ENCODE measurements at regions not wholly inside any gene's neighbourhood (a gene's known extent, or its start where the extent isn't known, plus 50 kb on each side); places are given as distances from the start of the nearest gene placed in this dataset.

DNA sequence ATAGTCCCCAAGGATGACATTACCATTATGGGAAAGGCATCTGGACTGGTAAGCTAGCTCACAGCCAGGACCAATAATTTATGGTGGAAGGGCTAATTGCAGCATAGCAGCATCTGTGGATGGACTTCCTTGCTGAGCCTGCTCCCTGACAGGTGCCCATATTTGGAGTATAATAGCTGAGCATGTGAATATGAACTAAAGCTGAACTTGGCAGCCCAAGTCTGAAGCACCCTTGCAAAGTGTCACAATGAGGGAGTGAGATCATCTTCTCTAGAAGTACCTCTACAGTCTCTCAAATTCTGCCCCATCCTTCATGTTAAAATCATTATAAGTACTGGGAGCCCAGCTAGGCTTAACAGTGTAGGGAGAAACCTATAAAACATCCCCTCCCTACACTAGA, 128.2 kb upstream of the INPP4B start:
- DNase-seq = no peak

DNA sequence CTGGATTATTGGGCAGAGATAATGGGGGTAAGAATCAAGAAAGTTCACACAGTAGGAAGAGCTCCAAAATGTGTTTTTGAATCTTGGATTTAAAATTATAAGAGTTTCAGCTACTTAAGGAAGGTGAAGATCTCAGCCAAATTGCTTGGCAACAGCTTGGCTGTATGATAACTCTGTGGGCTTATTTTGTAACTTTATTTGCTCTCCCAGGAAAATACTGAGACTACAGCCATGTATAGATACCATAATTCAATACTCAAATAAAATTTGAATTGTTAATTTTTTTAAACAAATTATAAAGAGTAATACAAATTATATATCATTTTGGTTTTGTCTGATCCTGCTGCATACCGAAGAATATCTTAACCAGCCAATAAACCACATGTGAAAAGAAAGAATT, 129.5 kb upstream of the INPP4B start:
- DNase-seq = no peak

DNA sequence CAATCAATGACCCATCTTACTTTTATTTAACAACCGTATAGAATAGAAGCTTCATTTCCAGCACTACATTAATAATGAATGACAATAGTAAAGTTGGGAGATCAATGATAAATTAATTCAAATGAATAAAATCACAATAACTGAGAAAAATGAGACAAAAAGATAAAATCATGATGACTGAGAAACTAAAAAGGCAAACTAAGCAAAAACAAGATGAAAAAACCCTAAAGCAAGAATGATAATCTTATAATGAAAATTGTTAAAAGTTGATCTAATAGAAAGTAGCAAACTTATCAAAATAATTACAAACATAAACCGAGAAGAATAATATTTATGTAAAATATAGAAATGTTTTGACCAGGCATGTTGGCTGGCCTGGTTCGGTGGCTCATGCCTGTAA, 130.4 kb upstream of the INPP4B start:
- DNase-seq = no peak

DNA sequence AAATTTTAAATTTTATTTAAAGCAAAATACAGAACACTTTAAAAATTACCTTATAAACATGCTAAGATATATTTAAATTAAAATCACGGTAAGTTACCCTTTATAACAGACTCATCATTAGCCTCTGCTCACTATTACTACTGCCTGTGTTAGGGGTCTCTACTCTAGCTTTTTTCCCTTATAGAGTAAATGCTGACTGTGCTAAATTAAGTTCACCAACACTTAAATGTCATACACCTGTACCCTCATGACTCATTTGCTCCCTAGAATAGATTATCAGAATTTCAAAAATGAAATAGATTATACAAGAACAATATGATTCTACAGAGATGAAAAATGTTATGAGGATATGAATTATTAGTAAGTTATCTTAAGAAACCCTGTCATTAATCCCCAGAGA, 131.1 kb upstream of the INPP4B start:
- DNase-seq = no peak

DNA sequence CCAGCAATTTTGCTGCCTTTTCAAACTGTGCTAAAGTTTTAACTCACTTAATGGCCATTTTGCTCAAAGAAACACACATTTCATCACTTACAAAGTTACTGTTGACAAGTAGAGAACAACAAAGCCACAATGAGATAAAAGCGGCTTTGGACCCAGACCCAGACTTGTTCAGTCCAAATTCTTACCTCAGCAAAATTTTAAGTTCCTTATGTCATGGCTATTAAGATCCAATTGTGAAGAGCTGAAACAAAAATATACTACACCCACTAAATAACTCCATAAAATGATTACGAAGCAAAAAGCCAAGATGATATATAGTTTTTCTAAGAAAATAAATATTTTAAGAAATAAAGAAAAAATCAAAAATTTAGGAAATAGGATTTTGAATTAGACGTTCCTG, 137.0 kb upstream of the INPP4B start:
- DNase-seq = no peak

DNA sequence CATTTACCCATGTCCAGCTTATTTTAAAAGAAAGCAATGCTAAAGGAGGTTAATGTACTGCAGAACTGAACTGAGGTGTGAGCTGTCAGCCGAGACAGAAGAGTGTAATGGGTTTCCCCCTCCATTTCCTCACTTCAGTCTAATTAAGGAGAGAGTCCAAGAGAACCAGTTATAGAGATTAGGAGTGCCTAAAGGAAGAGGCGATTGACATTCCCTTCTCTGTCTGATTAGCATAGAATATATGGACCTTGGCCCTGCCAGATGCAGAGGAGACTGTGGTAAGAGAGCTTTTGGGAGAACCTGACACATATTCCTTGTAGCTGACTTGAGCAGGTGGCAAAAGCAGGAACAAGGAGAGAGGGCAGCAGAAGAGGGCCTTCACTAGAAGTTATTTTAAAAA, 137.5 kb upstream of the INPP4B start:
- no peak for DNase-seq

DNA sequence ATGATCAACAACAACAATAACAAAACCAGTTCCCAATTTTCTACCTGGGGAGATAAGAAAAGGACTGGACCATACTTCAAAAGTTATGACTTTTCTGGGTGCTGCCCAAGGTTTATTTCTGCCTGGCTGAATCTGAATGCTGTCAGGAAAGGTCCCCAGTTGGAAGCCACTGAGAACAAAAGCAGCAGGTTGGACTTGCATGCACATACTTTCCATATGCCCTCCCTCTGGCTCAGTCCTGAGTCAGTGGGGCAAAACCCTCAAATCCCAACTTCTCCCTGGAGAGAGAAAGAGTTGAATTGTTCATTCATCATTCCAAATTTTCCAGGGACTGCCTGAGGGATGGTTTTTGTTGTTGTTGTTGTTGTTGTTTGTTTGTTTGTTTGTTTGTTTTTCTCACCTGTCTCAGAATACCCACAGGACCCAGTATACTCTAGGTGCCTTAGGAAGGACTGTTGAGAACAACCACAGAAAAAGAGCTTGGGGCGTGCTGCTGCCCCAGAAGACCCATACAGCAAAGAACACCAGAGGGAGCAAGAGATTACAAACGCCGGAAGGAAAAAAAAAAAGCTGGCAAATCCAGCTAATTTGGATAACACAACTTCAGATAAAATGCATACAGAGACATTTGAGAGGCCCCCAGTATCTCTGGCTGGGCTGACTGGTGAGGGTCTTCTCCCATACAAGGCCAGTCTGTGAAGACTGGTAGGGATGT, 138.9 kb upstream of the INPP4B start:
- peak; percentile 4 for DNase-seq

DNA sequence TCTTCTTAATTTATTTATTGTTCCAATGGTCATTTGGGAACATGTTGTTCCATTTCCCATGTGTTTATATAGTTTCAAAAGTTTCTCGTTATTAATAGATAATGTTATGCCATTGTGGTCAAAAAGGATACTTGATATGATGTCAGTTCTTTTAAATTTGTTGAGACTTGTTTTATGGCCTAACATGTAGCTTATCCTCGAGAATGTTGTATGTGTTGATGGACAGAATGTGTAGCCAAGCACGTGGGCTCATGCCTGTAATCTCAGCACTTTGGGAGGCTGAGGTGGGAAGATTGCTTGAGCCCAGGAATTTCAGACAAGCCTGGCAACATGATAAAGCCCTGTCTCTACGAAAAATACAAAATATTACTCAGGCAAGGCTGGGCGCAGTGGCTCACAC, 168.5 kb upstream of the USP38 start:
- DNase-seq = no peak

DNA sequence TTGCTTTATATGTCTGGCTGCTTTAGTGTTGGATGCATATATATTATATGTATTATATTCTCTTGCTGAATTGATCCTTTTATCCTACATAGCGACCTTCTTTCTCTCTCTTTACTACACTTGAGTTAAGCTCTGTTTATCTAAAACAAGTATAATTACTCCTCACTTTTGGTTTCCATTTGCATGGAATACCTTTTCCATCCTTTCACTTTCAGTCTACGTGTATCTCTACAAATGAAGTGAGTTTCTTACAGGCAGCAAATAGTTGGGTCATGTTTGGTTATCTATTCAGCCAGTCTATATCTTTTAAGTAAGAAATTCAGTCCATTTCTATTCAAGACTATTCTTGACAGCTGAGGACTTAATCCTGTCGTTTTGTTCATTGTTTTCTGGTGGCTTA, 167.5 kb upstream of the USP38 start:
- DNase-seq = no peak

DNA sequence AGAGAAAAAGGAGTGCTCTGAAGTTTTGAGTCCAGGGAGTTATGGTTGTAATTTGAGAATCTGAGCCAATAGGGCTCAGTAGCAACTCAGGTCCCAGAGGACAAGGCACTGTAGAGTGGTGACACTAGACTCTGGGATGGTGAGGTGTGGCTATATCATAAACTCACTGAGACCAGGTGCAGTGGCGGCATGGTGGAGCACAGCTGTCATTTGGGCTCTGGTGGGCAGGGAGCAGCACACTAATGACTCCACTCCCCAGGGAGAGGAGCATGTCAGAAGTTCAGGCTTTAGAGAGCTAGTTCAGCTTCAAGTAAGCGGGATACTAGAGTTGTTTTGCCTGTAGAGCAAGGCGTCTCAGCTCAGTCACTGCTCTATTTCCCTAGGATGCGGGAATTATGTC, 165.4 kb upstream of the USP38 start:
- no peak for DNase-seq

DNA sequence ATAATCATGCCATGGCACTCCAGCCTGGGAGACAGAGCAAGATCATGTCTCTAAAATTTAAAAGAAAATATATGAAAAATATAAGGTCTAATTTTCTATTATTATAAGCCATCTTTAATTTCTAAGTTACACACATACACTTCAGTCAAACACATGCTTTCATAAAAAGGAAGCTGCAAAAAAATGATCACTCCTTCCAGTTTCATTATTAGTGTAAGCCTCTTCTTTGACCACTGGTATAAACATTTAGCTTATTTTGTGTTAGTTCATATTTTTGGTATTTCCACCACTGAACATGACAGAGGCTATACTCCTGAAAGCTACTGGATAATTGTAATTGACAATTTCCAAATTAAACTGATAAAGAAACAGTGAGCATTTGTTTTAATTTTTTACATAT, 163.3 kb upstream of the USP38 start:
- DNase-seq = no peak

DNA sequence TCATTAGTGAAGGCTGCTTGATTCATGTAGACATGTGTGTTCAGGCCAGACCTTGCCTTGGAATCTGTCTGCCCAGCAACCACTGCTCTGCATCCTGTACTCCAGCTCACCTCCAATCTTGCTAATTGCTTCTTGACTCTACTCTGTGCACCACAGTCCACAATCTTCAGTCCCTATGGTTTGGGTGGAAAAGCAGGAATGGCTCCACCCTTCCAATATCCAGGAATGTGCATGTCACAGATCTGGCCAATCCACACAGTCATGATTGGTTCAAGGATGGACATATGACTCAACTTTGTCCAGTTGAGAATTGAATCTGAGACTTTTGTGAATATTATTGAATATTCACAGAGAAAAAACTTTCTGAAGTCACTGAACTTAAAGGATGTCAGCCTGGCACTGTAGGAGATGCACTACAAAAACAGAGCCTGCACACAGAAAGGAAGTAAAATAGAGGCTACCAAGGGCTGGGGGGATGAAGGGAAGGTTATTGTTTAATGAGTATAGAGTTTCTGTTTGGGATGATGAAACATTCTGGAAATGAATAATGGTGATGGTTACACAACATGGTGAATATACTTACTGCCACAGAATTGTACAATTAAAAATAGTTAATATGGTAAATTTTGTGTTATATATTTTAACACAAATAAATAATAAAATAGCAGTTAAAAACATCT, 161.3 kb upstream of the USP38 start:
- no peak for DNase-seq

DNA sequence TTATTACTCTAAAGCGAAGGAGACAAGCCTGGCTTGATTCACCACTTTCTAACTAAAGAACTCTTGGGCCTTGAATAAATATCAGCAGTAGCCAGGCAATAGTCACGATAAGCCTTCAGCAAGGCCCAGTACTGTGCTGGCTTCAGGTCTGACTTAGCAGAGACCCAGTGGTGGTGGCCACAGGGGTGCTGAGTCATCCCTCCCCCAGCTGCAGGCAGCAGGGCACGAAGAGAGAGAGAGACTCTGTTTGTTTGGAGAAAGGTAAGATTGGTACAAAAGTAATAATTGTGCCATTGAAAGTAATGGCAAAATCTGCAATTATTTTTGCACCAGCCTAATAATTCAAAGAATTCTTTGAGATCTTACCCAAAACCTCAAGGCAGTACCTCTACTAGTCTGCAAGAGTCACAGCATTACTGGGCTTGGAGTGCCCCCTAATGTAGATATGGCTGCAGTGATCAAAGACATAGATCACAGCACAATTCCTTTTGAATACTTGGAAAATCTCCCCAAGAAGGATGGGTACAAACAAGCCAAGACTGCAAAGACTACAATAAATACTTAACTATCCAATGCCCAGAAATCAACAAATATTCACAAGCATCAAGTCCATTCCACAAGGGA, 159.5 kb upstream of the USP38 start:
- DNase-seq = peak; percentile 40

DNA sequence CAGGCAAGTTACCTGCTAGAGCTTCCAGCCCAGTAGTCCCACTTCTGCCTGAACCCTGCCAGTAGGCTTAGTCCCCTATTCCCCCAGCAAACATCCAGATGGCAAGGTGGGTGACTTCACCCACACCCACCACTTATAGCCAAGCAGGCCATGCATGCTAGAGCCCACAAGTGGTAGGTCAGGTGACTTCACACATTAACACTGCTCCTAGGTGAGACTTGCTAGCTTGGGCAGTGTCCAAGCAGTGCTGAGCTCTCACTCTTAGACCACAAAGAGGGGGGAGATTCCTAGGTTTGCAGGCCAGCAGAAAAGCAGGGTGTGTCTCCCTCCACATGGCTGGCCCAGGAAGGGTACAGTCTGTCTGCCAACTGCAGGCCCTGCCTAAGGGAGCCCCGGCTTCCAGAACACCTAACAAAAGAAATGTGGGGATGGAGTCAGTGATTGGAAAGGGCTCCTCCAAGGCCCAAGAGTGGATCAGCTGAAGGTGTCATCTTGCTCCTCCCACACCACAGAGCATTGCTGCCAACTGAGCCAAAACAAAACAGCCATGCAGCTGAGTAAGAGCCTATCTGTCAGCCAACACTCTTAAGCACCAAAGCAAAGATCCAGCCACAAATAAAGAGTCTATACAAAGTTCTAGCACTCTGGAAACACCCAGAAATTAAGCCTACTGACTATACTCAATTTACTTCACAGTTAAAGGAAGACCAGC, 158.1 kb upstream of the USP38 start:
- no peak for DNase-seq

DNA sequence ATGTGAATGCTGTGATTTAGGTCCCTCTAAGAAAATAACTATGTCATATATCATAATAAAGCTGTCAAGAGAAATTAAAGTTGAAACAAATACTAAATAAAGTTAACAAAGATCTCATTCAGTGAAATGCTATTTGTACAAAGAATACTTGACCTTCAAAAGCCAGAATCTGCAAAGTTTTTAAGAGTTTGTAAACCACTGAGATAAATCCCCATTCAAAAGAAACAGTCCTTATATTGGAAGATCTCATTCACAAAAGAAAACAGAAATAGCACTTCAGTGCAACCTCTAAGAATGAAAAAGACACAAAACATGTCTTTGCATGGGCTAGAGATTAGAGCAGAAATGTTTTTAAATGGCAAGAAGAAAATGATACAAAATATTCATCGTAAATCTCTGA, 149.1 kb upstream of the USP38 start:
- no peak for DNase-seq

DNA sequence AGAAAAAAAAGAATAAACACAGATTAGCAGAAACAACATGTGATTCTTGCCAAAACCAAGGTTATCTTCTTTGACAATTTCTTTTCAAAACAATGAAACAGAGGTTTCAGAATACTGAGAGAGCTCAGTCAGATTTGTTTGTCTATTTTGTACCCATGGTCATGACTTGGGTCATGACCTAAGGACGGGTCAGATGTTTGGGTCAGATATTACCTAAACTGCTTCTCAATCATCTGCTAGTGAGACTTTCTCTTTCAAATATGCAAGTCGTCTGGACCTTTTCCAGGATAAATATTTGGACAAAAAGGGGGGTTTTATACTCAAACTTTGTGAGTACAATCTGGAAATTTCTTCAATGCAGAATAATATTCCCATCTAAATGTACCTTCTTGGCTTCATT, 148.3 kb upstream of the USP38 start:
- no peak for DNase-seq

DNA sequence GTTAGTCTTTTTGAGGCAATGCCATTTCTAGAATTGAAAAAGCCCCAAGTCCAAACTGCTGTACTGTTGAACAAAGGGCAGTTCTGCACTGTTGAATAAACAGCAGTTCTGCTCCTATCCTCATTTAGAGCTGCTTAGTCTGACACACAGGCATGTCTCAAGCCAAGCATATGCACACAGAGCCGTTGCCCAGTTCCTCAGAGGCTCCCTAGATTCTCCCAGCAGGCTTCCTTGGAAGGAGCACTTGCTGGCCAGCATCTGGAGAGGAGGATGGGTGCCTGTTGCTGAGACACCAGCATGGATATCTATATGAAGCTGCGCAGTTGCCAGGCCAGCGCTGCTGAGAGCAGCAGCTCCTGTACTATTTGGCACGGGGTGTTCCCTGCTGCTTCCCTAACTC, 138.3 kb upstream of the USP38 start:
- no peak for DNase-seq

DNA sequence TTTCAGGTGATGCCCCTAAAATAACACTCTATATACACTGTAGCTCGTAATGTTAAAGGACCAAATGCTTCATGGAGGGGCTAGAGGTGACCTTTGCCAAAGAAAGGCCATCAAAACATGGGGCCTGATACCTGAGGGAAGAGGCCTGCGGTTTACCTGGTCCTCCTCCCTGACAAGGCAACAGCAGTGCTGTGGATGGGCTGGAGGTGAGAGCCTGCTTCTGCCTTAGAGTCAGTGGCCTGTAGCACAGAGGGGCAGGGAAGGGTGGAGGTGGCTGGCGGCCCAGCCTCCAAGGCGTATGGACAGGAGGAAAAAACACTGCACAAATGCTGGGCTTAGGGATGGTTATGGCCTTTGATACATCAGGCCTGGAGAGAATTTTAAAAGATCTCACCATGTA, 137.8 kb upstream of the USP38 start:
- DNase-seq = no peak

DNA sequence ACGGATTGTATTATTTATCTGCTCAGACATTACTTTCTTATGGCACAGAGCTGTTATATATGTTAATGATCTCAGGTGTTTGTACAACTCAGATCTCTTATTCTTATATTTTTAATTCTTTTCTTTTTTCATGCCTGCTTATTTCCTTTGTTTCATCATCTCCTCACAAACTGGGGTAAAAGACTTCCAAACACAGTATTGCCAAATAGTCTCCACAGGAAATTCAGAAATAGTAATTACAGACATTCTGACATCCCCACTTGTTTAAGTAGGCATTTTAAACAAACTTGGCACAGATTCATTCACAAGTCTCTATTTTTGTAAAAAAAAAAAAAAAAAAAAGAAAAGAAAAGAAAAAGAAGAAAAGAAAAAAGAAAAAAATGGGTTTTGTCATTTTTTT, 129.7 kb upstream of the USP38 start:
- DNase-seq = no peak

DNA sequence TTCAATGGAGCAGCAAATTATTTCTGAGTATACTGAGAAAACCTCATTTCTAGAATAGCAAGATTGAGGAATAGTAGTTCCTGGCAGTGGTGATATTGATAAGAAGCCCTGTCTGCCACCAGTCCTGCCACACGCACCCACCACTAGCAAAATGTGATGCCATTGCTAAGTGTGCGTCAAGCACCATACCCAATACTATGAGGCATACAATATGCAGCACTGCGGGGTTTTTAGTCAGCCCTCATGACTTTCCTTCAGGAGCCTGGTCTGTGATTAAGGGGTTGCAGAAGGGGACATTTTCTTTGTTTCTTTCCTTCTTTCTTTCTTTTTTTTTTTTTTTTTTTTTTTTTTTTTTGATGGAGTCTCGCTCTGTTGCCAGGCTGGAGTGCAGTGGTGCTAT, 128.7 kb upstream of the USP38 start:
- DNase-seq = no peak

DNA sequence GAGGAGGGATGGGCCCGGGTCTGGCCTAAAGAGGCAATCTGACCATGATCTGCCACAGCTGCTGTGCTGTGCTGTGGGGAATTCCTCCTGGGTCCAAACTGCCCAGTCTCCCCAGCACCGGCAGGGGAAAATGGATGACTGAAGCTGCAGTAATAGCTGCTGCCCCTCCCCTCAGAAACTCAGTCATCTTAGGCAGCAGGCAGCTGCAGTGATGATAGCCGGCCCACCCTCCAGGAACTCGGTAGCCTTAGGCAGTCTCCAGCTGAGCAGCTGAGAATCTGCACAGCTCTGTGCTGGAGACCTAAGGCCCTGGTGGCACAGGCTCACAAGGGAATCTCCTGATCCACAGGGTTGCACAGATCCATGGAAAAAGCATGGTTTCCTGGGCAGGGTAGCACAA, 113.4 kb upstream of the USP38 start:
- DNase-seq = no peak

DNA sequence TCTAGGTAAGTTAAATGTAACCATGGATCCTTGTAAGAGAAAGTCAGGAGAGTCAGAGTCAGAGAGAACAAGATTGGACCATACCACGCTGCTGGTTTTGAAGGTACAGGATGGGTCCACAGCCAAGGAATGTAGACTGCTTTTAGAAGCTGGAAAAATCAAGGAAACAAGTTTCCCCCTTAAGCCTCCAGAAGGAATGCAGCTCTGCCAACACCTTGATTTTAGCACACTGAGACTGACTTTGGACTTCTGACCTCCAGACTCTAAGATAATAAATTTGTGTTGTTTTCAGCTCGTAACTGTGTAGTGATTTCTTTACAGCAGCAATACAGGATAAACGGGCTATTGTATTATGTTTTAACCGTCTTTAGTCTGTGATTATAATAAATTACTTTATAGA, 108.0 kb upstream of the USP38 start:
- DNase-seq = no peak

DNA sequence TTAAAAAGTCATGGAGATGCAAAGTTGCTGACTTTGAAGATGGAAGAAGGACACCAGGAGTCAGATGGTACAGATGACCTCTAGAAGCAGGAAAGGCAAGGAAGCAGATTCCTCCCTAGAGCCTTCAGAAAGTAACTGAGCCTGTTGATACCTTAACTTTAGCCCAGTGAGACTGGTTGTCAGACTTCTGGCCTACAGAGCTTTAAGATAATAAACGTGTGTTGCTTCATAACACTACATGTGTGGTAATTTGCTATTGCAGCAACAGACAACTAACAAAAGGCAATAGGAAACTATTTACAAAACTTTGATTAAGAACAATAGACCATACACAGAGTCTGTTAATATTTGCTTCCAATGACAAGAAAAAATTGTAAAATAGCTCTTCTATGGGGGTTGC, 102.0 kb upstream of the USP38 start:
- DNase-seq = no peak
